Transverse colon (tissue), 4 donors: ENCODE measurements at regions not wholly inside any gene's neighbourhood (a gene's known extent, or its start where the extent isn't known, plus 50 kb on each side); places are given as distances from the start of the nearest gene placed in this dataset.

Experiments used
- DNase-seq: peaks from one replicate; pipeline ENCODE4 v3.0.0-alpha.2; 2019
- H3K27ac ChIP-seq, 4 donors: fragments of 200-600 bp; sonication (generic); 2 replicates each; pipeline ENCODE4 v1.5.1; 2016 to 2018; ENCODE audit warnings: inconsistent platforms in 4 of 4
- H3K27me3 ChIP-seq: fragments of 200-600 bp; sonication (generic); 2 replicates; pipeline ENCODE4 v1.5.1; 2017; ENCODE audit warnings: inconsistent platforms
- H3K36me3 ChIP-seq, 4 donors: fragments of 200-600 bp; sonication (generic); 2 replicates each; pipeline ENCODE4 v1.5.1; 2017 to 2019; ENCODE audit warnings: inconsistent platforms in 4 of 4
- H3K4me1 ChIP-seq, 4 donors: fragments of 200-600 bp; sonication (generic); 2 replicates each; pipeline ENCODE4 v1.5.1; 2017 to 2020; ENCODE audit warnings: inconsistent platforms in 4 of 4
- H3K4me3 ChIP-seq, 4 donors: fragments of 200-600 bp; sonication (generic); 1 replicate in 1 of 4; 2 replicates in 3 of 4; pipeline versions ENCODE4 v1.5.1 to v1.6.1; 2017 to 2019; ENCODE audit warnings: inconsistent platforms in 4 of 4
- H3K9me3 ChIP-seq, 2 donors: fragments of 200-600 bp; sonication (generic); 2 replicates each; pipeline ENCODE4 v1.5.1; 2017 to 2019; ENCODE audit warnings: inconsistent platforms in 2 of 2
- EP300 ChIP-seq: sonication (generic); formaldehyde crosslinking; IDR thresholded peaks from one replicate; pipeline ENCODE4 v1.6.1; 2017; ENCODE audit warnings: antibody characterized with exemption, low read depth
- POLR2A ChIP-seq: fragments of 450-650 bp; IDR thresholded peaks from one replicate; pipeline ENCODE4 v1.6.1; 2016; ENCODE audit warnings: antibody characterized with exemption, mild to moderate bottlenecking, moderate library complexity
- POLR2AphosphoS5 ChIP-seq, 3 donors: sonication (generic); formaldehyde crosslinking; IDR thresholded peaks; one replicate each; pipeline ENCODE4 v1.6.1; 2016; ENCODE audit warnings: antibody characterized with exemption in 3 of 3
- WGBS, 2 donors: methylation state at CpG; one replicate each; pipeline ENCODE4 v1.1.5; 2018; ENCODE audit warnings: low coverage in 1 of 2; 5-methylcytosine and 5-hydroxymethylcytosine counted together
- in situ Hi-C, 4 donors: fragments of 200-750 bp; cut with MboI; loops; one replicate each; pipeline versions ENCODE4 v1.15.0 to v1.15.1; 2017; ENCODE audit warnings: low sequenced_read_pairs in 3 of 4, low pct_ligation_motif_present in 1 of 4, low pct_unique_long_range_greater_than_20kb in 1 of 4
- intact Hi-C: fragments of 100-400 bp; cut with DNase I; formaldehyde crosslinking; loops from one replicate; pipeline ENCODE4 v1.15.1; 2023; ENCODE audit warnings: low total_unique reads
- TF ChIP-seq, protein P1 (sequence below), 5 experiments: fragments of 200-600 bp in 3 of 5; fragments of 450-650 bp in 2 of 5; sonication (generic) in 3 of 5; IDR thresholded peaks; 1 replicate in 2 of 5; 2 replicates in 3 of 5; pipeline ENCODE4 v1.5.1; 2016 to 2017; ENCODE audit warnings: antibody characterized with exemption in 5 of 5, inconsistent platforms in 3 of 5, mild to moderate bottlenecking in 2 of 5, moderate library complexity in 1 of 5

DNA sequence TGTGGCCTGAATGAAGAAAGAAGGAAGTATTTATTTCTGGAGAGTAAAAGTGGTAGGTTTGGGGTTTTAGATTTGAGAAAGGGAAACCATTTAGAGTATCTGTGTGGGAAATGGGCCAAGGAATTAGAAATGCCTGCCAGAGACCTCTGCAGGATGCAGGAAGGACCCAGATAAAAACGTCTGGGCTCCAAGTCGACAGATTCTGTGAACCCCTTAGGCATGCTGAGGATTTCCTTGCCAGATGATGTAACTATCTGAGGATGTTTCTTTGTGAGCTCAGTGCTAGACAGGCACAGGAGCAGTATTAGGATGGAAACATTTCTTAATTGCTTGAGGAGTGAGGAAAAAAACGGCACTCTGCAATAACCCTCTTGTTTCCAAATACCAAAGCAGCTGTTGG is 251.8 kb upstream of the DMRT1 start:
- no peaks in the 10 kb centered on the region for H3K36me3 ChIP-seq
- no peak overlapping the region for H3K4me3 ChIP-seq
- in situ Hi-C loops, result no loop called here
- peak overlapping the region; percentile 37 to 84 (median 74) for H3K27ac ChIP-seq
- 0 to 10% methylated on average over 1 to 3 of the region's 3 CpGs for WGBS, 2 donors
- no peak for TF ChIP-seq EP300
- TF ChIP-seq POLR2AphosphoS5 (IDR thresholded peaks at IDR 0.05), result no peak
- TF ChIP-seq POLR2A, result no peak
- TF ChIP-seq, protein P1, sequence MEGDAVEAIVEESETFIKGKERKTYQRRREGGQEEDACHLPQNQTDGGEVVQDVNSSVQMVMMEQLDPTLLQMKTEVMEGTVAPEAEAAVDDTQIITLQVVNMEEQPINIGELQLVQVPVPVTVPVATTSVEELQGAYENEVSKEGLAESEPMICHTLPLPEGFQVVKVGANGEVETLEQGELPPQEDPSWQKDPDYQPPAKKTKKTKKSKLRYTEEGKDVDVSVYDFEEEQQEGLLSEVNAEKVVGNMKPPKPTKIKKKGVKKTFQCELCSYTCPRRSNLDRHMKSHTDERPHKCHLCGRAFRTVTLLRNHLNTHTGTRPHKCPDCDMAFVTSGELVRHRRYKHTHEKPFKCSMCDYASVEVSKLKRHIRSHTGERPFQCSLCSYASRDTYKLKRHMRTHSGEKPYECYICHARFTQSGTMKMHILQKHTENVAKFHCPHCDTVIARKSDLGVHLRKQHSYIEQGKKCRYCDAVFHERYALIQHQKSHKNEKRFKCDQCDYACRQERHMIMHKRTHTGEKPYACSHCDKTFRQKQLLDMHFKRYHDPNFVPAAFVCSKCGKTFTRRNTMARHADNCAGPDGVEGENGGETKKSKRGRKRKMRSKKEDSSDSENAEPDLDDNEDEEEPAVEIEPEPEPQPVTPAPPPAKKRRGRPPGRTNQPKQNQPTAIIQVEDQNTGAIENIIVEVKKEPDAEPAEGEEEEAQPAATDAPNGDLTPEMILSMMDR (IDR thresholded peaks at IDR 0.05), result no peak
- H3K4me1 ChIP-seq, result peaks cover 10 to 49% (median 25%) of the 10 kb centered on the region in 4 donors
- no peak for DNase-seq
- H3K9me3 ChIP-seq, result no peaks in the 10 kb centered on the region
- intact Hi-C loops, result no loop called here
- H3K27me3 ChIP-seq, result no peaks in the 10 kb centered on the region

DNA sequence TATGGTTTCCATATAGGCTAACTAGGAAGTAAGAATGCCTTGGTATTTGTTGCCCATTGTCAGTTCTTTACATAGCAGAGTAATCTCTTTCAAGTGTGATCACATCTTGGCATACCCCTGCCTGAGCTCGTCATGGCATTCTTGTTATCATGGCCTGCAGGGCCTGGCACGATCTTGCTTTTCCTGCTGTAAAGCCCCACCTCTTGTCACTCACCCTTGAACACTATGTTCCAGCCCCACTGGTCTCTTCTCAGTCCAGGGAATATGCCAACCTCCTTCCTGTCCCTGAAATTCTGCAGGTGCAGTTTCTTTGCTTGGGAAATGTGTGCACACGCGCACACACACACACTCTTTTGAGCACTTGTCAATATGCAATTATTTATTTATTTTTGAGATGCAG is 250.2 kb upstream of the DMRT1 start:
- H3K27ac ChIP-seq, result peak overlapping the region; percentile 67 to 84 (median 74)
- peak overlapping the region in 1 of 4 donors; percentile 23 for H3K4me3 ChIP-seq
- TF ChIP-seq POLR2AphosphoS5 (IDR thresholded peaks at IDR 0.05), result peak in 2 of 3 donors; percentile 65 to 67
- no peak for TF ChIP-seq POLR2A
- TF ChIP-seq EP300, result peak; percentile 69

DNA sequence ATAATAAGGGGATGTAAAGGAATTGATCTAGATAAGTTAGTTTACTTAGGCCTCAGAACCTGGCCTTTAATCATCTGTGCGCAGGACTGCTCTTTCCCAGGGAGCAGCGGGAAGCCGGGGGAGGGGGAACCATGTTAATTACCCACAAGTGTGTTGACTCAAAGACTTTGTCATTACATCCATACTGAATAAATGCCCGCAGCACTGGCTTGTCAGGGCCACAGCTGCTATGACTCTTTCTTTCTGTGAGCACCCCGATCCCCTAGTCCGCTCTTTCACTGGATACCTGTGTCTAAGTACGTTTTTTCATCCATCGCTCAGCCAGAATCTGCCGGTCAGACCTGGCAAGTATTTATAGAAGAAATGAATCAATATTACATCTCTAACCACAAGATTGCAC is 249.3 kb upstream of the DMRT1 start:
- intact Hi-C loops (no loop called here), in situ Hi-C loops (no loop called here)
- 37 to 76% methylated on average over 3 to 9 of the region's 9 CpGs for WGBS, 2 donors
- H3K27ac ChIP-seq, result peak overlapping the region; percentile 67 to 84 (median 74)
- no peak overlapping the region for H3K4me3 ChIP-seq
- peak; percentile 54 for DNase-seq
- no peaks in the 10 kb centered on the region for H3K9me3 ChIP-seq
- no peaks in the 10 kb centered on the region for H3K36me3 ChIP-seq
- peaks cover 10 to 43% (median 22%) of the 10 kb centered on the region in 4 donors for H3K4me1 ChIP-seq
- no peak for TF ChIP-seq POLR2A
- TF ChIP-seq POLR2AphosphoS5 (IDR thresholded peaks at IDR 0.05), result no peak
- TF ChIP-seq, protein P1 (IDR thresholded peaks at IDR 0.05), result no peak
- no peak for TF ChIP-seq EP300
- H3K27me3 ChIP-seq, result no peaks in the 10 kb centered on the region

More for the DNA sequence above, 250.2 kb upstream of the DMRT1 start:
- peak; percentile 82 for DNase-seq
- WGBS, 2 donors, result 37 to 54% methylated on average over 4 of the region's 4 CpGs
- Histone ChIP-seq H3K4me1 (peaks cover 10 to 49% (median 25%) of the 10 kb centered on the region in 4 donors), H3K36me3 (no peaks in the 10 kb centered on the region), H3K27me3 (no peaks in the 10 kb centered on the region), H3K9me3 (no peaks in the 10 kb centered on the region)
- in situ Hi-C loops (no loop called here), intact Hi-C loops (no loop called here)

DNA sequence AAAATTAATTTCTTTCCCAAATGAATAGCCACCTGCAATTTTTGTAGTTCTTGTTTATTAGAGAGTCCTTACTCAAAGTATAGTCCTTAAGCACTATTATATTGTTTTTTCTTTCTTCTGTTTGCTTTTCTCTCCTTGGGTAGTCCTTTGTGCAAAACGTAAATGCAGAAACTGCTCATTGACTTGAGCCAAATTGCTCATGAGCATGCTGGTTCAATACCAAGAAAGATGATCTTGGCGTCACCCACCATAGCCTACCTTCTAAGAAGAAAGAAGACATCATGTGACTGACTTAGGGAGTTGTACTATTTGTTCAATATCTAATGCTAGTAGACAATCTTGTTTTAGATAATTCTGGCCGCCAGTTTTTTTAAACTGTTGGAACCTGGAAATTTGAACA is 248.8 kb upstream of the DMRT1 start:
- peak overlapping the region; percentile 67 to 84 (median 74) for H3K27ac ChIP-seq
- intact Hi-C loops, result no loop called here
- peaks cover 10 to 38% (median 20%) of the 10 kb centered on the region in 4 donors for H3K4me1 ChIP-seq
- no peaks in the 10 kb centered on the region for H3K27me3 ChIP-seq
- no peak overlapping the region for H3K4me3 ChIP-seq
- no peaks in the 10 kb centered on the region for H3K9me3 ChIP-seq
- WGBS, 2 donors, result 80 to 83% methylated on average over 3 of the region's 3 CpGs
- in situ Hi-C loops, result no loop called here
- no peak for TF ChIP-seq POLR2A
- TF ChIP-seq EP300, result no peak
- TF ChIP-seq POLR2AphosphoS5 (IDR thresholded peaks at IDR 0.05), result no peak
- TF ChIP-seq, protein P1 (IDR thresholded peaks at IDR 0.05), result no peak
- no peaks in the 10 kb centered on the region for H3K36me3 ChIP-seq
- DNase-seq, result no peak

DNA sequence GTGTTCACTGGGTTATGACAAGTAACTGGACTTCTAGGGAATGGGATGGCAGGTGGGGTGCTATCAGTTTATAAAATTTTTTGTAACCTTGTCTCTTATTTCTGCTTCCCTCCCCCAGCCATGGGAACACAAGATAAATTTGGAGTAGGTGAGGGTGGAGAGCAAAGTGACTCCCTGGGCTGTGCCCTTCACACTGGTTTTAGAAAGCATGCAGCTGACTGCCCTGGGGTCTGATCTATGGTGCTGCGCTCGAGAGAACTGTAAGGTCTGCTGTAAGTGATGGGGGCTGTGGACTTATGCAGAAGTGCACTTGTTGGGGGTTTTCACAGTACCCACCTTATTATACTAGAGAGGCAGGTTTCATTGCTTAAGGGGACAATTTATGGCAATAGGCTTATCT is 247.7 kb upstream of the DMRT1 start:
- no peaks in the 10 kb centered on the region for H3K27me3 ChIP-seq
- no peaks in the 10 kb centered on the region for H3K36me3 ChIP-seq
- intact Hi-C loops (no loop called here), in situ Hi-C loops (no loop called here)
- peaks cover 10 to 33% (median 18%) of the 10 kb centered on the region in 4 donors for H3K4me1 ChIP-seq
- 96% methylated on average over 2 of the region's 2 CpGs; no CpG with 5 or more reads in 1 of the 2 donors for WGBS, 2 donors
- no peaks in the 10 kb centered on the region for H3K9me3 ChIP-seq
- no peak overlapping the region for H3K4me3 ChIP-seq
- TF ChIP-seq POLR2A (no peak), POLR2AphosphoS5 (IDR thresholded peaks at IDR 0.05) (no peak), EP300 (no peak)
- TF ChIP-seq, protein P1 (IDR thresholded peaks at IDR 0.05), result no peak
- DNase-seq, result no peak
- no peak overlapping the region for H3K27ac ChIP-seq
